ENCODE measurements at regions not wholly inside any gene's neighbourhood (a gene's known extent, or its start where the extent isn't known, plus 50 kb on each side); places are given as distances from the start of the nearest gene placed in this dataset.
"Not testable (repeated sequence)": the region's sequence is repeated elsewhere in the genome, so short reads cannot be mapped to it uniquely, and the experiment has no call there.

DNA sequence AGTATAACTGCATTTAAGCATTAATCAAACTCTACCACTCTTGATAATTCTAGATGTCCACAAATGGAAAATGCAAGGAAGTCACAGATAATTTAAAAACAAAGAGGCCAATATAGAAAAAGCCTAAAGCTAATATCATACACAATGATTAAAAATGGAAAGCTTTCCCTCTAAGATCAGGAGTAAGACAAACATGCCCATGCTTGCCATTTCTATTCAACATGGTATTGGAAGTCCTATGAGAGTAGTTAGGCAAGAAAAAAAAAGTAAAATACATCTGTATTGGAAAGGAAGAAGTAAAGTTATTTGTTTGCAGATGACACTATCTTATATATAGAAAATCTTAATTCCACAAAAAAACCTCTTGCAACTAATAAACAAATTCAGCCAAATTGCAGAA, 164.6 kb upstream of the FERMT1 start:
- H3K27me3 Mint-ChIP-seq (ENCODE audit: low read depth): no peaks in the 10 kb centered on the region
- H3K9me3 Mint-ChIP-seq: peaks cover 51% of the 10 kb centered on the region
- no peak overlapping the region for H3K4me3 Mint-ChIP-seq
- TF ChIP-seq, protein P1, sequence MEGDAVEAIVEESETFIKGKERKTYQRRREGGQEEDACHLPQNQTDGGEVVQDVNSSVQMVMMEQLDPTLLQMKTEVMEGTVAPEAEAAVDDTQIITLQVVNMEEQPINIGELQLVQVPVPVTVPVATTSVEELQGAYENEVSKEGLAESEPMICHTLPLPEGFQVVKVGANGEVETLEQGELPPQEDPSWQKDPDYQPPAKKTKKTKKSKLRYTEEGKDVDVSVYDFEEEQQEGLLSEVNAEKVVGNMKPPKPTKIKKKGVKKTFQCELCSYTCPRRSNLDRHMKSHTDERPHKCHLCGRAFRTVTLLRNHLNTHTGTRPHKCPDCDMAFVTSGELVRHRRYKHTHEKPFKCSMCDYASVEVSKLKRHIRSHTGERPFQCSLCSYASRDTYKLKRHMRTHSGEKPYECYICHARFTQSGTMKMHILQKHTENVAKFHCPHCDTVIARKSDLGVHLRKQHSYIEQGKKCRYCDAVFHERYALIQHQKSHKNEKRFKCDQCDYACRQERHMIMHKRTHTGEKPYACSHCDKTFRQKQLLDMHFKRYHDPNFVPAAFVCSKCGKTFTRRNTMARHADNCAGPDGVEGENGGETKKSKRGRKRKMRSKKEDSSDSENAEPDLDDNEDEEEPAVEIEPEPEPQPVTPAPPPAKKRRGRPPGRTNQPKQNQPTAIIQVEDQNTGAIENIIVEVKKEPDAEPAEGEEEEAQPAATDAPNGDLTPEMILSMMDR (IDR thresholded peaks at IDR 0.05; ENCODE audit: unreplicated experiment): no peak
- no peaks in the 10 kb centered on the region for H3K4me1 Mint-ChIP-seq
- no peak for DNase-seq (ENCODE audit: low spot score in 2 of 2, unreplicated experiment in 2 of 2)
- H3K27ac Mint-ChIP-seq: no peak overlapping the region
- peaks cover 5% of the 10 kb centered on the region for H3K36me3 Mint-ChIP-seq

GRCh38 chr20:6282642-6283041, 159.8 kb upstream of the FERMT1 start:
- Mint-ChIP-seq H3K27ac (no peak overlapping the region), H3K9me3 (peaks cover 35% of the 10 kb centered on the region)

DNA sequence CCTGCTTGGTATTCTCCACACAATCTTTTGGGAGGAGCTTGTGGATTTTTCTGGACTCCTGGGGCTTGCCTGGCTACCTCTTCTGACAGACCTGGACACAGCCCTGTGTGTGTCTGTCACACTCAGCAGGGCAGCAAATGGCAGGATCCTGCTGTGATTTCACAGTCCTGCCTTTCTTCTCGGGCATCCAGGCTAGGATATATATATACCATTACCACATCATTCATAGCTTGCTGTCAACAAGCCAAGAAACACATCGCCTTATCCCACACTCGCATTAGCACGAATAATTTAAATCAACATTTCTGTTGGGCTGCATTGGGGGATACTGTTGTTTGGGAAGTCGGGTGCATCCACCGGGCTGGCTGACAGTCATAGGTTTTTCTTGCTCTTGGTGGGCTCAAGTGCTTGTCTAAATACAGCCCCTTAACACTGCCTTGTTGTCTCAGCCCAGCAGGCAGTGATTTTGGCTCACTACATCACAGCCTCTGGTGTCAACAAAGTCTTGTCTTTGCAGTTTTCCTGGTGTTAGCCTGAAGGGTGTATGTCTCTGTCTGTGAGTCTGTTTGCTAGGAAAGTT, 154.9 kb upstream of the FERMT1 start:
- no peak for DNase-seq (ENCODE audit: low spot score in 2 of 2, unreplicated experiment in 2 of 2)
- Mint-ChIP-seq H3K4me3 (no peak overlapping the region), H3K9me3 (peaks cover 9% of the 10 kb centered on the region), H3K27ac (no peak overlapping the region), H3K36me3 (peaks cover 2% of the 10 kb centered on the region), H3K27me3 (ENCODE audit: low read depth) (peaks cover 6% of the 10 kb centered on the region), H3K4me1 (no peaks in the 10 kb centered on the region)
- TF ChIP-seq, protein P1 (IDR thresholded peaks at IDR 0.05; ENCODE audit: unreplicated experiment): no peak

More at GRCh38 chr20:6282642-6283041, 159.8 kb upstream of the FERMT1 start:
- no peak for DNase-seq (ENCODE audit: low spot score in 2 of 2, unreplicated experiment in 2 of 2)
- H3K4me3 Mint-ChIP-seq: no peak overlapping the region
- no peaks in the 10 kb centered on the region for H3K4me1 Mint-ChIP-seq
- H3K36me3 Mint-ChIP-seq: peaks cover 5% of the 10 kb centered on the region
- TF ChIP-seq, protein P1 (IDR thresholded peaks at IDR 0.05; ENCODE audit: unreplicated experiment): no peak
- no peaks in the 10 kb centered on the region for H3K27me3 Mint-ChIP-seq (ENCODE audit: low read depth)

DNA sequence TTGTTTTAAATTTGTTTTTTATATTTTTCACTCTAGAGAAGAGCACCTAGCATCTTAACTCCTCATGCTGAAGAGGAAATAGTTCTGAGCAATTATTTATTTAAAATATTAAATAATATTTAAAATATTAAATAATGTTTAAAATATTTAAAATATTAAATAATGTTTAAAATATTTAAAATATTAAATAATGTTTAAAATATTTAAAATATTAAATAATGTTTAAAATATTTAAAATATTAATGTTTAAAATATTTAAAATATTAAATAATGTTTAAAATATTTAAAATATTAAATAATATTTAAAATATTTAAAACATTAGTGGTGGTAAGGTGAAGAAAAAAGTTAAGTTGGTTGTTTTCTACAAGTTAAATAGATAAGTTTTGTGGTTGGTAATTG, 147.6 kb upstream of the FERMT1 start:
- not testable (repeated sequence) for H3K27ac Mint-ChIP-seq; H3K36me3 Mint-ChIP-seq; DNase-seq (ENCODE audit: low spot score in 2 of 2, unreplicated experiment in 2 of 2); H3K4me3 Mint-ChIP-seq; H3K4me1 Mint-ChIP-seq; H3K9me3 Mint-ChIP-seq
- peaks cover 34% of the 10 kb centered on the region for H3K27me3 Mint-ChIP-seq (ENCODE audit: low read depth)

DNA sequence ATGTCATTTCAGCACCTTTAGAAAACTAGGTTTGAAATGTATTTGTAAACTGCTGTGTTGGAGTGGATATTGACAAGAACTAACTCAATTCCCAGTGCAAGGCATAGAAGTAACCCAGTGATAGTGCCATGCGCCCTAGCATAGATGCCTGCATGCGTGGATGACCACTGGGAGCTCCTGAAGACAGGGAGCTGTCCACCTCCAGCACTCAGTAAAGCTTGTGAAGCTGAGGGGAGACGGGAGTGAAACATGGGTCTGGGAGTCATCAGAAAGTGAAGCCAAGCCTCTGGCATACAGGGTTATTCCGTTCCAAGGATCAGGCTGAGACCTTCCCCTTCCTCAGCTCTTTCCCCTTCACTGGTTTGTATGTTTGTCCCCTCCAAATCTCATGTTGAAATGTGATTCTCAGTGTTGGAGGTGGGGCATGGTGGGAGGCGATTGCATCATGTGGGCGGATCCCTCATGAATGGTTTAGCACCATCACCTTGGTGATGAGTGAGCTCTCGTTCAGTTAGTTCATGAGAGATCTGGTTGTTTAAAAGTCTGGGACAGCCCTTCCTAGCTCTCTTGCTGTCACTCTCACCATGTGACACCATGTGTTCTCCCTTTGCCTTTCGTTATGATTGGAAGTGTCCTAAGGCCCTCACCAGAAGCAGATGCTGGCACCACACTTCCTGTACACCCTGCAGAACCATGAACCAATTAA, 146.5 kb upstream of the FERMT1 start:
- Mint-ChIP-seq H3K27ac (no peak overlapping the region), H3K9me3 (no peaks in the 10 kb centered on the region), H3K4me1 (peaks cover 8% of the 10 kb centered on the region), H3K36me3 (no peaks in the 10 kb centered on the region), H3K4me3 (no peak overlapping the region), H3K27me3 (ENCODE audit: low read depth) (peaks cover 36% of the 10 kb centered on the region)
- DNase-seq (ENCODE audit: low spot score in 2 of 2, unreplicated experiment in 2 of 2): no peak
- TF ChIP-seq, protein P1 (IDR thresholded peaks at IDR 0.05; ENCODE audit: unreplicated experiment): no peak

DNA sequence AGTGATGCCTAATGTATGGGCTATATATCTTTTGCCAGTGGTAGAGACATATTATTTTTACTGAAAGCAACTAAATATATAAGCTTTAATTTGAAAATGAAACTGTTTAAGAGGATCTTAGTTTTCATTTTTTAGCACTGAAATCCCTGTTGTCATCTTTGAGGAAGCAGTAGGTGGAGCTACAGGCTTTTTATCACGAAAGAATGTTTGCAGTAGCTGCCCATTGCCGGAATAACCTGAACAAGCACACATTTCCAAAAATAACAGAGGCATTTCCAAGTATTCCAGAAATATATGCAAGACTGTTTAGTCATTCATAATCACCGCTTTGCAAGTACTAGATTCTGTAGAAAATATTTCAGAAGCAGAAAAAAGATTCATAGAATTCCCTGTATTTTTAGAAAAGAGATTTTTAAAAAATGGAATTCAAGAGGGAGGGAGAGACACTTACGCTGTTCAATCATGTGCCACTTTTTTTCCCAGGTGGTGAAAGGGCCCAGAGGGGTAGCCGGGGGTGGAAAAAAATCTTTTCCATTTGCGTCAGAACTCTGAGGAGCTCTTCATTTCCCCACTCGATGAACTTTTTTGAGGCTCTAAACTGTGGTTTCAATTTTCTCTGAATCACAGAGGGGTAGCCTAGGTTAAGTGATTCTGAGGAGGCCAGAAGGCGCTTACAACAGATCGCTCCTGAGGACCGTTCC, 142.5 kb upstream of the FERMT1 start:
- no peak for DNase-seq (ENCODE audit: low spot score in 2 of 2, unreplicated experiment in 2 of 2)
- no peak overlapping the region for H3K4me3 Mint-ChIP-seq
- H3K27me3 Mint-ChIP-seq (ENCODE audit: low read depth): peaks cover 38% of the 10 kb centered on the region
- H3K36me3 Mint-ChIP-seq: no peaks in the 10 kb centered on the region
- TF ChIP-seq, protein P1 (IDR thresholded peaks at IDR 0.05; ENCODE audit: unreplicated experiment): no peak
- no peaks in the 10 kb centered on the region for H3K9me3 Mint-ChIP-seq
- H3K4me1 Mint-ChIP-seq: peaks cover 8% of the 10 kb centered on the region
- H3K27ac Mint-ChIP-seq: no peak overlapping the region
